Endothelial cell of umbilical vein (primary cell): ENCODE measurements at regions not wholly inside any gene's neighbourhood (a gene's known extent, or its start where the extent isn't known, plus 50 kb on each side); places are given as distances from the start of the nearest gene placed in this dataset.

Experiments
- EZH2 ChIP-seq: IDR thresholded peaks from 2 replicates; pipeline ENCODE4 v1.6.1; 2012; ENCODE audit warnings: borderline replicate concordance, low read depth, mild to moderate bottlenecking, moderate library complexity, low read length, inconsistent platforms; ENCODE audit not compliant: severe bottlenecking
- POLR2AphosphoS5 ChIP-seq: IDR thresholded peaks from 2 replicates; pipeline ENCODE4 v1.6.1; 2012; ENCODE audit warnings: low read depth, mild to moderate bottlenecking, control low read depth, low read length, moderate library complexity; ENCODE audit not compliant: insufficient read depth
- TF ChIP-seq, protein P1 (sequence below), 2 donors: IDR thresholded peaks; 1 replicate in 1 of 2; 2 replicates in 1 of 2; pipeline ENCODE4 v1.5.1; 2011; ENCODE audit warnings: low read length in 2 of 2, mild to moderate bottlenecking in 2 of 2, moderate library complexity in 2 of 2, control low read depth in 1 of 2, inconsistent platforms in 1 of 2, low read depth in 1 of 2; ENCODE audit not compliant: insufficient read depth in 1 of 2; ENCODE audit errors: extremely low read depth in 1 of 2

DNA sequence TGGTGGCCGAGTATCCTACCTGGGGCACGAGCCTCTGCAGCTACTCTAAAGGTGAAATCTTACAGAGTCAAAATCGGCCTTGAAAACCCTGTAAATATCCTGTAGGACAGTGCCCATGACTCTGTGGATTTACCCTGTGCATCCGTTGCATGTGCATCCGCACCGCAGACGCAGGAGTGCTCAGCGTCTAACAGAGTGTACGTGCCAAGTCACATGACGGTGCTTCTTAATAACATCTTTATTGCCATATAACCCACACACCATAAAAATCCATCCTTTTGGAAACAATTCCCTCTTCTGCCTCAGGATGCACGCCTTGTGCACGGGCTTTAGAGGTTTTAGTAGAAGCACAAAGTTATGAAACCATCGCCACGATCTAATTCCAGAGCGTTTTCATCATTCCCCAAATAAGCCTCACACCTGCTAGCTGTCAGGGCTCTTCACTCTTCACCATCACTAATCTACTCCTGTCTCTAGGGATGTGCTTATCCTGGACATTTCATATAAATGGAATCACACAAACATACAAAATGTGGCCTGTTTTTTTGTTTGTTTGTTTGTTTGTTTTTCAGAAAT is 384.5 kb upstream of the SULF2 start:
- TF ChIP-seq, protein P1, sequence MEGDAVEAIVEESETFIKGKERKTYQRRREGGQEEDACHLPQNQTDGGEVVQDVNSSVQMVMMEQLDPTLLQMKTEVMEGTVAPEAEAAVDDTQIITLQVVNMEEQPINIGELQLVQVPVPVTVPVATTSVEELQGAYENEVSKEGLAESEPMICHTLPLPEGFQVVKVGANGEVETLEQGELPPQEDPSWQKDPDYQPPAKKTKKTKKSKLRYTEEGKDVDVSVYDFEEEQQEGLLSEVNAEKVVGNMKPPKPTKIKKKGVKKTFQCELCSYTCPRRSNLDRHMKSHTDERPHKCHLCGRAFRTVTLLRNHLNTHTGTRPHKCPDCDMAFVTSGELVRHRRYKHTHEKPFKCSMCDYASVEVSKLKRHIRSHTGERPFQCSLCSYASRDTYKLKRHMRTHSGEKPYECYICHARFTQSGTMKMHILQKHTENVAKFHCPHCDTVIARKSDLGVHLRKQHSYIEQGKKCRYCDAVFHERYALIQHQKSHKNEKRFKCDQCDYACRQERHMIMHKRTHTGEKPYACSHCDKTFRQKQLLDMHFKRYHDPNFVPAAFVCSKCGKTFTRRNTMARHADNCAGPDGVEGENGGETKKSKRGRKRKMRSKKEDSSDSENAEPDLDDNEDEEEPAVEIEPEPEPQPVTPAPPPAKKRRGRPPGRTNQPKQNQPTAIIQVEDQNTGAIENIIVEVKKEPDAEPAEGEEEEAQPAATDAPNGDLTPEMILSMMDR (IDR thresholded peaks at IDR 0.05; ENCODE audit: extremely low read depth in 1 of 2, insufficient read depth in 1 of 2, low read depth in 1 of 2, low read length in 2 of 2), result no peak
- no peak for TF ChIP-seq POLR2AphosphoS5
- TF ChIP-seq EZH2, result no peak
